GM13976 (cell line): ENCODE measurements at regions not wholly inside any gene's neighbourhood (a gene's known extent, or its start where the extent isn't known, plus 50 kb on each side); places are given as distances from the start of the nearest gene placed in this dataset.

ENCODE experiments used
- DNase-seq: peaks from one replicate; pipeline ENCODE4 v3.0.0; 2012; ENCODE audit warnings: low spot score
- CTCF ChIP-seq: IDR thresholded peaks from 2 replicates; pipeline ENCODE4 v1.5.1; 2012; ENCODE audit warnings: borderline replicate concordance, mild to moderate bottlenecking; ENCODE audit not compliant: insufficient read depth; ENCODE audit errors: extremely low read depth, missing control alignments, control extremely low read depth
- in situ Hi-C: fragments of 300-500 bp; cut with MboI; formaldehyde crosslinking; loops from one replicate; pipeline ENCODE4 v1.12.0; 2022; ENCODE audit warnings: low sequenced_read_pairs, mixed read lengths, inconsistent platforms; ENCODE audit not compliant: unreplicated experiment

- no peak for DNase-seq
- in situ Hi-C loops, result no loop called here
- no peak for TF ChIP-seq CTCF
Measured at GRCh38 chr14:53237488-53237887, 84.4 kb upstream of the DDHD1 start.

- DNase-seq, result no peak
- in situ Hi-C loops, result no loop called here
- no peak for TF ChIP-seq CTCF
Measured at GRCh38 chr14:53236708-53237107, 83.6 kb upstream of the DDHD1 start.

DNA sequence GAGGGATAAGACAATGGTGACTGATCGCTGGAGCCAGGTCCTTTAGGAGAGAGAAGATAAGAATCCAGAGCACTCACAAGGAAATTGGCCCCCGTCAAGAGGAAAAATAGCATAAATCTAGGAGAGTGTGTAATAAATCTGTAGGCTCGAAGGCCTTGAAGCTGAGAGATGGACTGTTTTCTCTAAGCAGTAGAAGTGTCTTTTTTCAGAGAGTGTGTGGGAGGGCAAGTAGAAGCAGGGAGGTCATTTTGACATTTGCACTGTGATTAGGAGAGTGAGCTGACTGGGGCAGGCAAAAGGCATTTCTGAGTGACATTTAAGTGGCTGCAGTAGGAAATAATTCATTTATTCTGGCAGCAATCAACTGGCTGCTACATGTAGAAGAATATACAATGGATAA, 78.0 kb upstream of the DDHD1 start:
- in situ Hi-C loops, result no loop called here
- no peak for DNase-seq

DNA sequence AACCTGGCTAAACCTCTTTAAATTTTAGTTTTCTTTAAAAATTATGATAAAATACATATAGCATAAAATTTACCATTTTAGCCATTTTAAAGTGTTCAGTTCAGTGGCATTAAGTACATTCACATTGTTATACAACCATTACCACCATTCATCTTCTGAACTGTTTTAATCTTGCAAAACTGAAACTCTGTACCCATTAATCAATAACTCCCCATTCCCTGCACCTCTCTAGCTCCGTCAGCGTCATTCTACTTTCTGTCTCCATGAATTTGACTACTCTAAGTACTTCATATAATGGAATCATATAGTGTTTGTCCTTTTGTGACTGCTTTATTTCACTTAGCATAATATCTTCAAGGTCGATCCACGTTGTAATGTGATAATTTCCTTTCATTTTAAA, 75.8 kb upstream of the DDHD1 start:
- TF ChIP-seq CTCF, result no peak
- no peak for DNase-seq
- in situ Hi-C loops, result no loop called here

More for the DNA sequence above, 78.0 kb upstream of the DDHD1 start:
- TF ChIP-seq CTCF, result no peak

DNA sequence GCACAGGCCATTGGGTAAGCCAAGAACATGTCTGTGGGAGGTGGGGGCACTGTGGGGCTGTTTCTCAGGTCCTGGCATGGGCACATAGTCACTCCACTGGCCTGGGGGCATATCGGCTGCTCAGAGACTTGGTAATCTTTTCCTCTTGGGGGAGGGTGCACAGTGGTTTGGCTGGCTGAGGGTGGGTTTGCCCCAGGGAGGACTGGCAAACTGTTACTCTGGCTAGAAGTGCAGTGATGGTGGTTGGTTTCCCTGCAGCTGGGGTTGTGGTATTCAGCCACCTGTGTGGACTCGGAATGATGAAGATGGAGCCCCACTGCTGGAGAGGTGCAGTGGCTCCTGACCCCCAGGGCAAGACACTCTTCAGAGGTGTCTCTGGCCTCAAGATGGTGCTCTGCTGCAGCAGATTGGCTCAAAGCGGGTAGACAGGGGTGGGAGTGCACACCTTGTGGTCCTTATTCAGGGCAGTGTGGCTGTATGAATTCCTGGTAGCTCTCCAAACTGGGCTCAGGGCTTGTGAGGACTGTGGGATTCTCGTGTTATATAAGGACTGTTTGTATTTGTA, 74.1 kb upstream of the DDHD1 start:
- in situ Hi-C loops, result no loop called here
- no peak for TF ChIP-seq CTCF

DNA sequence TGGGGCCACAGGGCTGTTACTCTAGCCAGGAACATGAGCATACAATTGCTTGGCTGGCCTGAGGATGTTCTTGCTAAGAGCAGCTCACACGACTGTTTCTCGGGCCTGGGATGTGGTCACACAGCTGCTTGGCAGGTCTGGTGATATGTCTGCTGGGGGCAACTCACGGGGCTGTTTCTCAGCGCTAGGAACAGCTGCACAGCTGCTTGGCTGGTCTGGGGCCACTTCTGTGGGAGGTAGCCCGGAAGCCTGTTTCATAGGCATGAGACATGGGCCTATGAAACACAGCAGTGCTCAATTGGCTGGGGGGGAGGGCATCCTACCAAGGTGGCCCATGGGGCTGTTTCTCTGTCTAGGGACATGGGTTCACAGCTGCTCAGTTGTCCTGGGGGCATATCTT, 73.4 kb upstream of the DDHD1 start:
- in situ Hi-C loops, result no loop called here
- DNase-seq, result no peak
- TF ChIP-seq CTCF, result no peak

More for the DNA sequence above, 74.1 kb upstream of the DDHD1 start:
- no peak for DNase-seq
